GM13976 (cell line): ENCODE measurements at regions not wholly inside any gene's neighbourhood (a gene's known extent, or its start where the extent isn't known, plus 50 kb on each side); places are given as distances from the start of the nearest gene placed in this dataset.
"Not testable (repeated sequence)": the region's sequence is repeated elsewhere in the genome, so short reads cannot be mapped to it uniquely, and the experiment has no call there.

Experiments
- DNase-seq: peaks from one replicate; pipeline ENCODE4 v3.0.0; 2012; ENCODE audit warnings: low spot score
- in situ Hi-C: fragments of 300-500 bp; cut with MboI; formaldehyde crosslinking; loops from one replicate; pipeline ENCODE4 v1.12.0; 2022; ENCODE audit warnings: low sequenced_read_pairs, mixed read lengths, inconsistent platforms; ENCODE audit not compliant: unreplicated experiment
- TF ChIP-seq, protein P1 (sequence below): IDR thresholded peaks from 2 replicates; pipeline ENCODE4 v1.5.1; 2012; ENCODE audit warnings: borderline replicate concordance, mild to moderate bottlenecking; ENCODE audit not compliant: insufficient read depth; ENCODE audit errors: extremely low read depth, missing control alignments, control extremely low read depth

DNA sequence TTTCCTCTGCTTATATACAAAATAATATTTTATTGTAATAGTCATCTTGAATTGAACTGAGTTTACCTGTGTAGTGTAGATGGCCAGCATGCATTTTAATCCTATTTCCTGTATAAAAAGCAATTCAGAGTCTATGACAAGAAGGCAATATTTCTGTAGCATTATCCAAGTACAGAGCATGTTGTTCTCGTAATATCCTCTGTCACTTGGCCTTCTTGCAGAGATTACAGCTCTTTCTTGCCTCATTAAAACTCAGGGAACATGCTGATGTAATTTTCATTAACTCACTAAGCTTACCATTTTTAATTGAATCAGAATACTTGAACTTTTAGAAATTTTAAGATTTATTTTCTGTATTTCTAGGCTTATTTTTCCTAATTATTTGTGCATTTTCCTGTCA lies 203.3 kb upstream of the AGTR1 start:
- DNase-seq, result no peak
- in situ Hi-C loops, result no loop called here

DNA sequence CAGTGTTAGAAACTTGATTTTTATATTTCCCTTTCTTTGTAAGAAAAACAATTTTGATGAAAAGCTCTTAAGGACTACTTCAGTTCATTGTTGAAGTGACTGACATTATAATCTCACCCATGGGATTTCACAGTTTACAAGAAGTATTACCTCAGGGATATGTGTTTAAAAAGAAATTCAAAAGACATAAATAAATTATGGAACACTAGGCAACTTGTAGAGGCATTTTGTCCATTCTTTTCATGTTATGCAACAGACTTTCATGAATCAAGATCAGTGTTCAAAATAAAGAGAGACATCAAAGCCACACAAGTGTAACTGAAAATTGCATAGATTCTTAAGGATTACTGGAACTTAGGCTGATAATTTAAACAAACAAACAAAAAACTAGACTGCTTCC lies 196.8 kb upstream of the AGTR1 start:
- no peak for DNase-seq
- TF ChIP-seq, protein P1, sequence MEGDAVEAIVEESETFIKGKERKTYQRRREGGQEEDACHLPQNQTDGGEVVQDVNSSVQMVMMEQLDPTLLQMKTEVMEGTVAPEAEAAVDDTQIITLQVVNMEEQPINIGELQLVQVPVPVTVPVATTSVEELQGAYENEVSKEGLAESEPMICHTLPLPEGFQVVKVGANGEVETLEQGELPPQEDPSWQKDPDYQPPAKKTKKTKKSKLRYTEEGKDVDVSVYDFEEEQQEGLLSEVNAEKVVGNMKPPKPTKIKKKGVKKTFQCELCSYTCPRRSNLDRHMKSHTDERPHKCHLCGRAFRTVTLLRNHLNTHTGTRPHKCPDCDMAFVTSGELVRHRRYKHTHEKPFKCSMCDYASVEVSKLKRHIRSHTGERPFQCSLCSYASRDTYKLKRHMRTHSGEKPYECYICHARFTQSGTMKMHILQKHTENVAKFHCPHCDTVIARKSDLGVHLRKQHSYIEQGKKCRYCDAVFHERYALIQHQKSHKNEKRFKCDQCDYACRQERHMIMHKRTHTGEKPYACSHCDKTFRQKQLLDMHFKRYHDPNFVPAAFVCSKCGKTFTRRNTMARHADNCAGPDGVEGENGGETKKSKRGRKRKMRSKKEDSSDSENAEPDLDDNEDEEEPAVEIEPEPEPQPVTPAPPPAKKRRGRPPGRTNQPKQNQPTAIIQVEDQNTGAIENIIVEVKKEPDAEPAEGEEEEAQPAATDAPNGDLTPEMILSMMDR, result no peak
- in situ Hi-C loops, result no loop called here

More for the DNA sequence above, 203.3 kb upstream of the AGTR1 start:
- TF ChIP-seq, protein P1, result no peak

DNA sequence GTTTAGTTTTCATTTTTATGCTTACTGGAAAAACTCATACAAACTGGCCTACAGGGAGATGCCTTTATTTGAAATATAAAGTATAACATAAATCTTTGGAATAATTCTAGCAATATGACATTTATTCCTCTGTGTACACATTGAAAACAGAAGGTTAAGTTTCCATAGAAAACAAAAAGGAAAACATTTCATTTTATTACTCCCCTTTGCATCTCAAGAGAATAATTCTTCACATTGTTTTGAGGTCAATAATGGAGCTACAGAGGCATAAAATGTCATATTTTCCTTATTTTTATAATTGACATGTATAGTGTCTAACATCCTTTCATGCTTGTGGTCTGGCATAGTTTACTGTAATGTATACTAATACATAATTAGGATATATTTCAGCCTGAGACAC lies 187.6 kb upstream of the AGTR1 start:
- in situ Hi-C loops, result no loop called here
- TF ChIP-seq, protein P1, result no peak
- no peak for DNase-seq

DNA sequence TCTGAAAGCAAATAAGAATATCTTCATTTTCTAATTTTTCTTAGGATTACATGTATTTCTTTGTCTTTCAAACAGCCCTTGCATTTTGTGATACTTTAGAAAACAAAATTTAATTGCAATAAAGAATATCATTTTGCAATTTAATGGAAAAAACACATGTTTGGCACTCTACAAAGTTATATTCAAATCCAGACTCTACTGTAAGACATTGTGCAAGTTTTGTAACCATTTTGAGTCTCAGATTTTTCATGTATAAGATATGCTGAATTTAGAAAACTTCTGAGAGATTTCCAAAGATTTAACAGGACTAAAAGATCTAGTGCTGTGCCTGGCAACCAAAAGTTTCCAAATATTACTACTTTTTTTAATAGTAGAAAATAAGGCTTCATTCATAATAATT lies 187.1 kb upstream of the AGTR1 start:
- in situ Hi-C loops, result no loop called here
- TF ChIP-seq, protein P1, result no peak
- no peak for DNase-seq

DNA sequence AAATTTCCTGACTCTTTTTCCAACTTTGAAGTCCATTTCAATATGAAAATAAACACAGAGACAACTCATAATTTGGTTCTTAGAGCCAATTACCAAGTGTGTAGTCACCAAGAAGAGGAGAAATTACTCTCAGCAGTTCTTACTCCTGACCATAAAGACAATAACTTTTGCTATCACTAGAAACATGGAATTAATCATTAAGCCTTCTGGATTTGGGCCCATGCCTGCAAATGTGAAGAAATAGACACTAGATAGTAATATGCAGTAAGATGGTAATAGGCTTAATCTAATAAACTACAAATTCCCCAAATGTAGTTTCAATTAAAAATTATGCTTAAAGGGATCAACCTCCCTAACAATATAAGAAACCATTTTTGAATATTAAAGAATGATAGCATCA lies 185.1 kb upstream of the AGTR1 start:
- in situ Hi-C loops, result no loop called here
- TF ChIP-seq, protein P1, result no peak
- no peak for DNase-seq

DNA sequence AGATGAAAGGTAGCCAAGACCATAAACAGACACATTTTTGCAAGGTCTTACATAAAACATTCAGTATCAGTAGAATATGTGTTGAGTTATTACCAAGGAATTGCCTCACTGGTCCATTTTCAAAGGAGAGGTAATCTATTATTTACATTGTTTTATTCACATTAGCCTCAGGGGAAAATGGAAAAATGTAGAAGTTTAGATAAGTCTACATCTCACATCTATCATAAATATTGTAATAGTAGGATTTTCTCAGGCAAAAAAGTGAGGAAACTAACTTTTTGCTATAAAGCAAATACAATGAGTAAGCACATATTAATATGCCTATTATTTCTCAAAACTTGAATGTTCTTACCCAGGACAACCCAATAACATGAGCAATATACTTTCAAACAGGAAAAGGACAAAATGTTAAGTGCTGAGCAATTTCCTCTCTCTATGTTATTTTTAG lies 184.6 kb upstream of the AGTR1 start:
- in situ Hi-C loops, result no loop called here
- no peak for DNase-seq
- TF ChIP-seq, protein P1, result no peak

DNA sequence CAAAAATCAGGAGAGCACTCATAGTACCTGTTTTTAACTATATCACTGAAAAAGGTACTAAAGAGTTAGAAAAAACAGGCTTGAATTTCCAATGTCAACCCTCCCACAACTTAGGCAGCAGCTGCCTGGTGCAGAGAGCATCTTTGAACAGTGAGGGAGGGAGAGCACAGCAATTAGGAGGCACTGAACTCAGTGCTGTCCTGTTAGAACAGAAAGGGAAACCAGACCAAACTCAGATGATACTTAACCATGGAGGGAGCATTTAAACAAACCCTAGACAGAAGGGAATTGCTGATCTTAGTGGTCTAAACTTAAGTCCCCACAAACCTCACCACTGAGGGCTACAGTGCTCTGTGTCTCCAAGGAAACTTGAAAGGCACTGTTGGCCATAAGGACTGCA lies 179.2 kb upstream of the AGTR1 start:
- DNase-seq, result no peak
- TF ChIP-seq, protein P1, result no peak
- in situ Hi-C loops, result no loop called here

DNA sequence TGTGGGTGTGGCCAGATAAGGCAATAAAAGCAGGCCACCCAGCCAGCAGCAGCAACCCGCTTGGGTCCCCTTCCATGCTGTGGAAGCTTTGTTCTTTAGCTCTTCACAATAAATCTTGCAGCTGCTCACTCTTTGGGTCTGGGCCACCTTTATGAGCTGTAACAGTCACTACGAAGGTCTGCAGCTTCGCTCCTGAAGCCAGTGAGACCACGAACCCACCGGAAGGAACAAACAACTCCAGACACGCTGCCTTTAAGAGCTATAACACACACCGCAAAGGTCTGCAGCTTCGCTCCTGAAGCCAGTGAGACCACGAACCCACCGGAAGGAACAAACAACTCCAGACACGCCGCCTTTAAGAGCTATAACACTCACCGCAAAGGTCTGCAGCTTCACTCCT lies 172.1 kb upstream of the AGTR1 start:
- in situ Hi-C loops, result not testable (repeated sequence)

More for the DNA sequence above, 172.1 kb upstream of the AGTR1 start:
- not testable (repeated sequence) for DNase-seq
